CD4-positive, alpha-beta T cell treated with Interleukin-6 for 4 hours (primary cell): ENCODE measurements at regions not wholly inside any gene's neighbourhood (a gene's known extent, or its start where the extent isn't known, plus 50 kb on each side); places are given as distances from the start of the nearest gene placed in this dataset.
"Not testable (repeated sequence)": the region's sequence is repeated elsewhere in the genome, so short reads cannot be mapped to it uniquely, and the experiment has no call there.

Experiments
- DNase-seq: peaks from one replicate; pipeline ENCODE4 v3.0.0-alpha.2; 2020; ENCODE audit warnings: mixed read lengths

DNA sequence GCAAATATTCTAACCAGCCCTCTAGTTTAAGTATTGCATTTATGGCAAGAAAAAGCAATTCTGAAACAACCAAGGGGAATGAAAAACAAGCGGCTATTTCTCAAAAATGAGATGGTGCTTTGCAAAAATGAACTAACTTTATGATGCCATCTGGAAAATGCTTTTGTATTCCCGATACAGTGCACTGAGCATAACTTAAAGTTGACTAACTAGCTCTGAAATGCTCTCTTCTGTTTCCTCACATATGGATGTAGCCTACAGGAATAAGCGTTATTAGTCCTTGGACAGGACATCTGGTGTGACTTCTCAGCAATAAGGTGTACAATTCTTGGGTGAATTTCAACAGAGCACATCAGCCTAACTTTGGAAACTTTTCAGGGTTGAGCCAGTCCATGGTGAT is 228.2 kb upstream of the DDI1 start:
- DNase-seq: no peak

DNA sequence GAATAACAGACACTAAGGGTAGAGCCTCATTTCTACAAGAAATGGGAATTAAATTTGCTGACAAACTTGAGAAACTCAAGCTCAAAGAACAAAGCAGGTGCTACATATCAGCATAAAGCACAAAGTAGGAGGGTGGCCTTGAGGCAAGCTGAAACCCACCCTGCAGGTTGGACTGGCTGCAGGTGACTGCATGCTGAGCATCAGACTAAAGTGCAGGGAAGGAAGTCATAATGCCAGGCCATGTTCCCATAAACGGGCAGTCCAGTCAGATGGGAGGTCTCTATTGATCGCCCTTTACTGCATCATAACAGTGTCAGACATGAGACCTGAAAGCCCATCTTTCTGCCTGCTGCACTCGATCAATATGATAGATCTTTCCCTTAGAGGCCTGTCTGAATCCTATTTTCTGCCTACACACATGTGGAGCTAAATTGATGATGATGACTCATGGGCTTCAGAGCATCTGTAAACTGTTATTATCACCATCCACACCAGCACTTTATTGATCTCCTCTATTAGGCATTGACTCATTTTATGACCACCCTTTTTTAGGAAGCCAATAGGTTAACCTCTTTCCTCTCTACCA is 224.5 kb upstream of the DDI1 start:
- DNase-seq: no peak

DNA sequence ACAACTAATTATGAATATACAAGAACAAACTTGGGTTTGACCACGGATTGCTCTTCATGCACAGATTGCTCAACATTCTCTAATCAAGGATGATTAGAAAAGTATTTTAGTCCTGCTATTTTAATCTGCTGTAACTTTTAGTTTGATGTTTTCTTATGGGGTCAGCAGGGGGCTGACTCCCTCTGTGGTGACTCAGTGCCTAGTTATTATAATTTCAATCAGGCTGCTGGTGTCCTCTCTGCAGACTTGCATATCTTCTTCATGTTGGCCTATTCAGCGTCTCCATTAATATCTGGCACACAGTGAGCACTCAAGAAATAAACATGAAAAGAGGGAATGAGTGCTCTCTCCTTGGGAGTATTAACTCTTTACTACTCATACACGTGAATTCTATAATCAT is 223.8 kb upstream of the DDI1 start:
- no peak for DNase-seq

DNA sequence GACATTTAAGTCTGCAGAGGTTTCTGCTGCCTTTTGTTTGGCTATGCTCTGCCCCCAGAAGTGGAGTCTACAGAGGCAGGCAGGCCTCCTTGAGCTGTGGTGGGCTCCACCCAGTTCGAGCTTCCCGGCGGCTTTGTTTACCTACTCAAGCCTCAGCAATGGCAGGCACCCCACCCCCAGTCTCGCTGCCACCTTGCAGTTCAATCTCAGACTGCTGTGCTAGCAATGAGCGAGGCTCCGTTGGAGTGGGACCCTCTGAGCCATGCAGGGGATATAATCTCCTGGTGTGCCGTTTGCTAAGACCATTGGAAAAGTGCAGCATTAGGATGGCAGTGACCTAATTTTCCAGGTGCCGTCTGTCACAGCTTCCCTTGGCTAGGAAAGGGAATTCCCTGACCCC is 216.1 kb upstream of the DDI1 start:
- not testable (repeated sequence) for DNase-seq

DNA sequence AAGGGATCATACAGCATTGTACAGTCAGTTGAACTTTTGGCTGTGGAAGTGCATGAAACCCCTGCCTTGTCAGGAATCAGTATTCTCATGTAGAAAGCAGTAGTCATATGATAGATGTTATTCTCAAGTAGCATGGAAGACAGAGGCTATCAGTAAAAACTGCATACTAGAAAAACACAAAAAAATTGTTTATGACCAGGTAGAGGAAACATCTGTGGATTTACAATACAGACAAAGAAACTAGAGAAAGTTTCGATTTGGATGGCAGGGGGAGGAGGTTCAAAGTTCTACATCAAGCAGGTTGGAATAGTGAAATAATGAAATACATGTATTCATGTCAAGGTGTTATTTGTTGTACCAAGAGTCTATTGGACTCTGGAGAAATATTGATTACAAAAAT is 212.3 kb upstream of the DDI1 start:
- DNase-seq: no peak

DNA sequence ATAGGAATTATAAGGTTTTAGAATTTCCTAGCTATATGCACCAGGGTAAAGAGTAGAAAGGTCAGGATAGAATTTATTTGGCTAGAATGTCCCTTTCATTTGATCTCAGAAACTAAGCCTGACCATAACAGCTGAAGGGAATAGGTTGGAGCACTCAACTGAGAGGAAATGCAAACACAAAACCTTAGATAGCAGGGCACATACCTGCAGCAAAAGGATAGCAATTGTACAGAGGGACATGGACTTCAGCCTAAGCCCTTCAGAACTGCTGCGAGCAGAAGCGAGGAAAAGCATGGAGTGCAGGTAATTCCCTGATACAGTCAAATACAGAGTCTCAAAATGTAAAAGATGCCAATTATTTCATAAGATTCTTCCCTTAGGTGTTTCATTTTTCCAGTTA is 211.0 kb upstream of the DDI1 start:
- DNase-seq: no peak

DNA sequence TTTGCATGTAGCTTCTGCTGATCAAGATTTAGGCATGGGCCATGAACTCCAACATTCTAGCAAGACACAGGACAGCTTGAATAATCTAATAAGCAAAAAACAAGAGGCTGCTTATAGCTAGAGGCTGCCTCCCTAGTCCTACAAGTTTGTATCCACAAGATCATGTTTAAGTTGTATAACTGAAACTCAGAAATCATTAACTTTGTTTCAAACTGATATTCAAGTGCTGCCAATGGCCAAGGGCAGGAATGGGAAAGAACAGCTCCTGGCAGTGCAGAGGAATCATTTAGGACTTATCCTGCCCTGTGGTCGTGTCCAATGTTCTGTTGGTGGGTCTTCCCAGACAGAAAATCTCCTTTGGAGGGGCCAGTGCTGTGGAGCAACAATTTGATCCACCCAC is 209.6 kb upstream of the DDI1 start:
- DNase-seq: no peak

DNA sequence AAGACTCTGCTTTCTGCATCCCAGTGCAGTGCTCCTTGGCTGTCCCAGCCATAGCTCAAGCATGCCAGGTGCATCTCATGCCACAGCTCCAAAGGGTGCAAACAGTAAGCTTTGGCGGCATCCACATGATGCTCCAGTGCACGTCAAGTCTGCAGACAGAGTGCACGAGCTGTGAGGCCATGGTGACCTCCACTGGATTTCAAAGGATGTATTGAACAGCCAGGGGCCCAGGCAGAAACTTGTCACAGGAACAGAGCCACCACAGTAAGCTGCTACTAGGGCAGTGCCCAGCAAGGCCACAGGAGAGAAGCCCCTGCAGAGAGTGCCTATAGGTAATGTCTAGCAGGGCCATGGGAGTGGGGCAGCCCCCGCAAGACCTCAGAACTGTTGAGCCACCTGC is 206.8 kb upstream of the DDI1 start:
- DNase-seq: no peak

DNA sequence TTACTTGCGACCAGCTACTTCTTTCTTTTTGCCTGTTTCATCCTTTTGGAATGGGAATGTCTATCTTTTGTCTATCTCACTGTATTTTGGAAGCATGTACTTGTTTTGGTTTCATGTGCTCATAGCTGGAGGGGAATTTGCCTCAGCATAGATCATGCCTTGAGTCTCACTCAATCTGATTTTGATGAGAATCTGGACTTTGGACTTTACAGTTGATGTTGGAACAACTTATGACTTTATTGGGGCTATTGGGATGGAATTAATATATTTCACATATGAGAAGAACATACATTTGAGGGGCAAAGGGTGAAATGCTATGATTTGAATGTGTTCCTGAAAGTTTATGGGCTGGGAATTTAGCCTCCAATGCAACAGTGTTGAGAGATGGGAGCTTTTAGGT is 206.2 kb upstream of the DDI1 start:
- no peak for DNase-seq

DNA sequence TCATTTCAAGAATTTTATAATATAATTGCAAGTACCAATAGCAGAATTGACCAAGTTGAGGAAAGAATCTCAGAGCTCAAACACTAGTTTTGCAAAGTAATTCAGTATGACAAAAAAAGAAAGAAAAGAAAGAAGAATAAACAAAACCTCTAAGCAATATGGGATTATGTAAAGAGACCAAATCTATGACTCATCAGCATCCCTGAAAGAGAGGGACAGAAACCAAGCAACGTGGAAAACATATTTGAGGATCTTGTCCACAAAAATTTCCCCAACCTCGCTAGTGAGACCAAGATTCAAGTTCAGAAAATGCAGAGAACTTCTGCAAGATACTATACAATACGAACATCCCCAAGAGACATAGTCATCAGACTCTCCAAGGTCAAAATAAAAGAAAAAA is 203.7 kb upstream of the DDI1 start:
- DNase-seq: no peak

DNA sequence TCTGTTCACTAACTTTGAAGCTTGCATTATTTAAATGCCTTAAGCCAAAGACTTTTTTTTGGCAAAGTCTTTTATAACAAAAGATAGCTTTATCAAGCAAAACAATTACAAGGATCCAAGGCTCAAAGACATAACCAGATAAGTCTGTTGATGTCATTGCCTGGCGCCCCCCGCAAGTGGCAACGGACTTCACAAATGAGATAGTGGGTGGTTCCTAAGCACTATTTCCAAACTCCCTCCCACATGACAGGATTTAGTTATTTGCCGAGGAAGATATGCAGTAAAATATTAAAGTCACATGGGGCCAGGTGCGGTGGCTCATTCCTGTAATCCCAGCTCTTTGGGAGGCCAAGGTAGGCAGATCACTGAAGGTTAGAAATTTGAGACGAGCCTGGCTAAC is 194.2 kb upstream of the DDI1 start:
- no peak for DNase-seq

DNA sequence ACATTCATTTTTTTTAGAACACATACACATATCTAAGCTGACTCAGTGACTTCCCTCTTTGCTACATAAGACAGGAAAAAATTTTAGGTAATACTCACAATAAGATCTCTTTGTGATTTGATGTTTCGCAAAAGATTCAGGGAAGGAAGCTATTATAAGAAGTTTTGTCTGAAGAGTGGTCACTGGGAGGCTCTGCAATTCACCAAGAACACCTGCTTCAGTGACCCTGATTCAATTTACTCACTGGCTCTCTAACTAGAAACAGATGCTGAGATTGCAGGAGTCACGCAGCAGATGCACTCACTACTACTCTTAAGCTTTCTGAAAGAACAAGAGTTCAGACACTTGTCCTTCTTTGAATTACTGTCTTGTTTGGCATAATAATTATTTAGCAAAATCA is 193.6 kb upstream of the DDI1 start:
- DNase-seq: no peak

DNA sequence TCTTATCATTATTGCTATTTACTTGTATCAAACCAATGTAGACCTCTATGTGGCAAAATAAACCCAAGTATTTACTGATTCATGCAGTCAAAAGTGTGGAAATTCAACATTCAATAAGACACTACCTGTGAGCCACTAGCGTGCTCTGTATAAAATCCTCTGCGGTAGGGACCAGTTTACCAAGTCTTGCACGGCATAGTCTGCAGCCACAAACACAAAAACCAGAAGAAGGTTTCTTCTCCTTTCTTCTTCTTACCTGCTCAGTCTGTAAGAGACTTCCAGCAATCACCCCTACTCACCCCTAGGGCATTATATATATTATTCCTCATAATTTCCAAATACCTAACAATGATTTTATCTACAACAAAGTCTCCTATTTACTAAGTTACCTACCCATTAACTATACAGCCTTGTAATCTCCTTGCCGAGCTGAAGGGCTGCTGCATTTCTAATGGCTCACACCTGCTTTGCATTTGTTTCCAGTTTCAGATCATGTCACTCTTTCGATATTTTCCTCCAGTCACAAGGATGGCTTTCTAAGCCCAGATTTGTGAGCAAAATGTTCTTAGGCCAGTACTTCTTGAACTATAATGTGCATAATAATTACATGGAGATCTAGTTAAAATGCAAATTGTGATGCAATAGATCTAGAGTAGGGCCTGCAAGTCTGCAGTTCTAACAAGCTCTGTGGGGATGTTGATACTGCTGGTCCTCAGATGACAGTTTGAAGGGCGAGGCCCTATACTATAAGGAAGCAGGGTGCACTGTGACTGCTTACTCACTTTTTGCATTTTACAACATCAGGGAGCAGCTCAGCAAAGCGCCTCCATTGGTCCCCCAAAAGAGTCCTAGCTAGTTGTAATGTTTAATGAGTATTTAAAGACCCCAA is 191.9 kb upstream of the DDI1 start:
- no peak for DNase-seq

DNA sequence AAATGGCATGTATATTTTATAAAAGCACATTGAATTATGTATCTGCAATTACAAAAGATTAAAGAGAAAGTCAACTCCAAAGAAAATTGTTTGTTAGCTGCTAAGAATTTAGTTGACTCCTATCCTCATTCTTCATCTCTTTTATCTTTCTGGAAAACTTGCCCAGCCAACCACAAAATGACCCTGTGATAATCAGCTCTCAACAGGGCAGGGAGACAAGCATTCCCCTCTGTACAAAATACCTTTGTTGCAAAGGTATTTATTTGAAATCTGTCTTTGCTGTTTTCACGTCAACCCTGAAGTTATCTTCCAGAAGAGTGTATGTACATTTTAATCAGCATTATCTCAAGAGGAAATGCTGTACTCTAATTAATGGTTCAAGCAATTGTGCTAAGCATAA is 191.1 kb upstream of the DDI1 start:
- no peak for DNase-seq

DNA sequence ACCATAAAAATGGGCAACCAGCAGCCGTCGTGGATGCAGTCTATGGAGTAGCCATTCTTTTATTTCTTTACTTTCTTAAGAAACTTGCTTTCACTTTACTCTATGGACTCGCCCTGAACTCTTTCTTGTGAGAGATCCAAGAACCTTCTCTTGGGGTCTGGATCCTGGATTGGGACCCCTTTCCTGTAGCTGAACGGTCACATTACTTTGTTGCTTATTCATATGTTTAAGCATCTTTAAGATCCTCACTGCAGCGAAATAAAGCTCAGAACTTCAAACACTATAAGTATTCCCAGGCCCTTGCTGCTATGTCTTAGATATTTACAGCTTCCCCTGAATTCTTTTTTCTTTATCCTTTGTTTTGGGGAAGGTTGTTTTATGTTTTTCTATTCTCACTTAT is 187.8 kb upstream of the DDI1 start:
- no peak for DNase-seq

DNA sequence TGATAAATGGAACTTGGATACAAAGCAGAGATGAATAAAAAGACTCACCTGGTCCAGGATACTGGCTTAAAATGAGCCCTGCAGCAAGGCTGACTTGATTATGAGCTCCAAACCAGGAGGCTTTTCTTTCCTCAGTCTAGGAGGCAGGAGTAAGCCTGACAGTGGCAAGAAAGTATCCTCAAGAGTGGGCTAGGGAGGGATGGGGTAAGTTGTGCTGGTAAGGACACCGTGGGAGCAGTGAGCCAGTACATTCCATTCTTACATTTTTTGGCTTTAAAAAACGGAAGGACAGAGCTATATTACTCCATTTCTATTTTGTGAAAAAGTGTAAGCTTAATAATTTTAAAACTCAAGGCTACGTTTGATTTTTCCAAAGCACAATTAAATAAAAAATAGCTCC is 187.1 kb upstream of the DDI1 start:
- DNase-seq: no peak

DNA sequence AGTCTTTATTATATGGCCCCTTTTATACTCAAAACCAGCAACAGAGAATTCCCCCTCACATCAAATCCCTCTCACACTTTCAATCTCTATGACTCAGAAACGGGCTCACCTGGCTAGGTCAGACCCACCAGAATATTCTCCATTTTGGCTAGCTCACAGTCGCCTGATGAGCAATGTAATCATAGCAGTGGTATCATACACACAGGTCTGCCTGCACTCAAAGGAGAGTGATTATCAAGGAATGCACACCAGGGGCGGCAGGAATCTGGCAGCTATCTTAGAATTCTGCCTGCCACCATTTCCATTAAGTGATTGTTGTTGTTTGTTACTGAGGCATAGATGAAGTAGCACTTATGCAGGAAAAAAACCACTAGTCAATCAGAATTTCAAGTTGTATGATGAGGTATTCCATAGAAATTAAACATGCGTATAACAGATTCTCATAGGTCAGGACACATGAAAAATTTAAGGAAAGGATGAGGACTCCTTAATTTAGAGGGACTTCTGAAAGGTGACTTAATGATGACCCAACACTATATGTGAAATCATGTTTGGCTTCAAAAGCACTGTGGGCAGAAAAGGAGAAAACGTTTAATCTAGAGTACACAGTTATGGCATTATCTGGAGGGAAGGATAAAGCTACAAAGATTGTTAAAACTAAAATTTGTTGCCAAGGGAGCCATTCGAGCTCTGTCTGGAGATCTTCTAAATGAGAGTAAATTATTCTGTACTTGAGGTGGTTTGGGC is 185.8 kb upstream of the DDI1 start:
- no peak for DNase-seq

DNA sequence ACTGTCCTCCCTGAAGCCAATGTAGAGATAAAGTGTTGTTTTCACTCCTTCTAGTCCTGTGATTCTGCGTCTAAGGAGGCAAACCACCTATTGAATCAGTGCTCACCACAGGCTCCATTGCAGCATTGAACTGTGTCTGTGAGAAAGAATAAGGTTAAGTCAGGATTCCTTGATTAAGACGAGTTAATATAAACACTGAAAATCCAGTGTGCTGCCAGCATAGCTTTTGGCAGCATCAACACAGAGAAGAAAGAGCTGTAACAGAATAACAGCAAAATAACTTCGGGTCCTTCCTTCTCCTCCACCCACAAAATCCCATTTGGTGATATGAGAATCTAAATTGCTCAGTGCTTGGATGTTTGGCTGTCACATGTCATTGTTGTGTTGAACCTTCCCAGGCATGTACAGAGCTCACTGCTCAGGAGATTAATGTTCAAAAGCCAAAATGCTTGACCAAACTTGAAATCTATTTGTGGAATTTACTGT is 185.2 kb upstream of the DDI1 start:
- DNase-seq: no peak
